SK-N-SH treated with all-trans-retinoic acid at 6 μM for 48 hours (cell line): ENCODE measurements at regions not wholly inside any gene's neighbourhood (a gene's known extent, or its start where the extent isn't known, plus 50 kb on each side); places are given as distances from the start of the nearest gene placed in this dataset.

ENCODE experiments used
- ATAC-seq: fragments of 200-7000 bp; cut with Tn5 transposase; 3 replicates; pipeline ENCODE4 v1.9.1; 2020; ENCODE audit warnings: mild to moderate bottlenecking, moderate library complexity
- ARNTL ChIP-seq: fragments of 450-650 bp; formaldehyde crosslinking; IDR thresholded peaks from 2 replicates; pipeline ENCODE4 v1.5.0; 2020; ENCODE audit warnings: low read depth, mild to moderate bottlenecking, moderate library complexity, borderline replicate concordance
- BACH2 ChIP-seq: fragments of 250-450 bp; sonication (Bioruptor Pico); IDR thresholded peaks from 2 replicates; pipeline ENCODE4 v1.9.0; 2021; ENCODE audit warnings: mild to moderate bottlenecking, borderline replicate concordance
- CSDC2 ChIP-seq: fragments of 250-450 bp; sonication (Bioruptor Pico); IDR thresholded peaks from 2 replicates; pipeline ENCODE4 v1.5.0; 2020; ENCODE audit warnings: mild to moderate bottlenecking, moderate library complexity
- ESRRG ChIP-seq: fragments of 250-450 bp; sonication (Bioruptor Pico); IDR thresholded peaks from 2 replicates; pipeline ENCODE4 v1.6.1; 2021; ENCODE audit warnings: mild to moderate bottlenecking
- GLIS3 ChIP-seq: fragments of 250-450 bp; sonication (Bioruptor Pico); IDR thresholded peaks from 2 replicates; pipeline ENCODE4 v1.5.0; 2020; ENCODE audit warnings: mild to moderate bottlenecking, moderate library complexity
- ISL1 ChIP-seq: fragments of 250-450 bp; sonication (Bioruptor Pico); IDR thresholded peaks from 2 replicates; pipeline ENCODE4 v2.1.2; 2022; ENCODE audit warnings: mild to moderate bottlenecking, moderate library complexity
- OSR1 ChIP-seq: fragments of 250-450 bp; sonication (Bioruptor Pico); IDR thresholded peaks from 2 replicates; pipeline ENCODE4 v1.8.0; 2022; ENCODE audit warnings: moderate library complexity, mild to moderate bottlenecking, inconsistent platforms
- POU6F1 ChIP-seq: fragments of 250-450 bp; sonication (Bioruptor Pico); IDR thresholded peaks from 2 replicates; pipeline ENCODE4 v1.8.0; 2021; ENCODE audit warnings: low read depth, mild to moderate bottlenecking, moderate library complexity, borderline replicate concordance
- PPARA ChIP-seq: fragments of 250-450 bp; sonication (Bioruptor Pico); IDR thresholded peaks from 2 replicates; pipeline ENCODE4 v1.5.0; 2020; ENCODE audit warnings: mild to moderate bottlenecking, borderline replicate concordance
- RARB ChIP-seq: fragments of 250-450 bp; sonication (Bioruptor Pico); IDR thresholded peaks from 2 replicates; pipeline ENCODE4 v1.8.0; 2021; ENCODE audit warnings: mild to moderate bottlenecking, moderate library complexity
- SNAI2 ChIP-seq: fragments of 250-450 bp; sonication (Bioruptor Pico); IDR thresholded peaks from 2 replicates; pipeline ENCODE4 v1.5.0; 2020; ENCODE audit warnings: mild to moderate bottlenecking, moderate library complexity
- TCF4 ChIP-seq: fragments of 250-450 bp; sonication (Bioruptor Pico); IDR thresholded peaks from 2 replicates; pipeline ENCODE4 v1.8.0; 2021; ENCODE audit warnings: mild to moderate bottlenecking, moderate library complexity, borderline replicate concordance
- TOX ChIP-seq: fragments of 250-450 bp; sonication (Bioruptor Pico); IDR thresholded peaks from 2 replicates; pipeline ENCODE4 v1.8.0; 2021; ENCODE audit warnings: mild to moderate bottlenecking, moderate library complexity, borderline replicate concordance
- TSHZ2 ChIP-seq: fragments of 250-450 bp; sonication (Bioruptor Pico); IDR thresholded peaks from 2 replicates; pipeline ENCODE4 v1.5.0; 2020; ENCODE audit warnings: mild to moderate bottlenecking, moderate library complexity
- ZC3H10 ChIP-seq: fragments of 250-450 bp; sonication (Bioruptor Pico); IDR thresholded peaks from 2 replicates; pipeline ENCODE4 v1.5.1; 2021; ENCODE audit warnings: mild to moderate bottlenecking, moderate library complexity
- ZFP3 ChIP-seq: fragments of 250-450 bp; sonication (Bioruptor Pico); IDR thresholded peaks from 2 replicates; pipeline ENCODE4 v1.5.0; 2020; ENCODE audit warnings: mild to moderate bottlenecking, moderate library complexity
- ZFP30 ChIP-seq: fragments of 450-650 bp; formaldehyde crosslinking; IDR thresholded peaks from 2 replicates; pipeline ENCODE4 v1.5.0; 2022; ENCODE audit warnings: mild to moderate bottlenecking, moderate library complexity
- ZNF565 ChIP-seq: fragments of 450-650 bp; formaldehyde crosslinking; conservative IDR thresholded peaks from 2 replicates; pipeline ENCODE4 v1.5.0; 2020; ENCODE audit warnings: low read depth, mild to moderate bottlenecking, moderate library complexity
- ZNF70 ChIP-seq: fragments of 450-650 bp; formaldehyde crosslinking; IDR thresholded peaks from 2 replicates; pipeline ENCODE4 v1.5.0; 2020; ENCODE audit warnings: mild to moderate bottlenecking, moderate library complexity
- ZNF8 ChIP-seq: fragments of 450-650 bp; formaldehyde crosslinking; IDR thresholded peaks from 2 replicates; pipeline ENCODE4 v1.5.0; 2020; ENCODE audit warnings: mild to moderate bottlenecking, moderate library complexity
- TF ChIP-seq, protein P1 (sequence below): fragments of 250-450 bp; sonication (Bioruptor Pico); IDR thresholded peaks from 2 replicates; pipeline ENCODE4 v1.8.0; 2020; ENCODE audit warnings: mild to moderate bottlenecking, moderate library complexity, borderline replicate concordance
- TF ChIP-seq, protein P2 (sequence below): fragments of 250-450 bp; sonication (Bioruptor Pico); IDR thresholded peaks from 2 replicates; pipeline ENCODE4 v1.5.1; 2020; ENCODE audit warnings: low read depth, mild to moderate bottlenecking, moderate library complexity

DNA sequence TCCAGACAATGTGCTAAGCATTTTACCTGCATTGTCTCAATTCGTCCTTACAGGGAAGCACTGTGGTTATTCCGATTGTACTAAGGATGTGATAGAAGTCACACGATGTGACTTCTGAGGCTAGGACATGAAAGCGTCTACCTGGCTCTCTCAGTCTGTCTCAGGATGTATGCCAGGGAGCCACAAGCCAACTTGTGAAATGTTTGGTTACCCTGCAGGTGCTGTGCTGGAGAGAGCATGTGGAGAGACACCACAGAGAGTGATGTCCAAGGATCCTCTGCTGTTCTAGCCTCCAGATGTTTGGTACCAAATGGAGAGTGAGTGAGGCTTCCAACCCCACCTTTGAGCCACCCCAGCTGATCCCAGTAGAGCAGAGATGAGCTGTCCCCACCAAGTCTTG lies 120.1 kb upstream of the IL12B start:
- TF ChIP-seq SNAI2 (CRISPR knock-in tag) (no peak), ZFP30 (CRISPR knock-in tag) (no peak), TSHZ2 (CRISPR knock-in tag) (no peak), ZNF565 (CRISPR knock-in tag) (no peak), ZNF70 (no peak), OSR1 (CRISPR knock-in tag) (no peak)
- no peak for ATAC-seq

DNA sequence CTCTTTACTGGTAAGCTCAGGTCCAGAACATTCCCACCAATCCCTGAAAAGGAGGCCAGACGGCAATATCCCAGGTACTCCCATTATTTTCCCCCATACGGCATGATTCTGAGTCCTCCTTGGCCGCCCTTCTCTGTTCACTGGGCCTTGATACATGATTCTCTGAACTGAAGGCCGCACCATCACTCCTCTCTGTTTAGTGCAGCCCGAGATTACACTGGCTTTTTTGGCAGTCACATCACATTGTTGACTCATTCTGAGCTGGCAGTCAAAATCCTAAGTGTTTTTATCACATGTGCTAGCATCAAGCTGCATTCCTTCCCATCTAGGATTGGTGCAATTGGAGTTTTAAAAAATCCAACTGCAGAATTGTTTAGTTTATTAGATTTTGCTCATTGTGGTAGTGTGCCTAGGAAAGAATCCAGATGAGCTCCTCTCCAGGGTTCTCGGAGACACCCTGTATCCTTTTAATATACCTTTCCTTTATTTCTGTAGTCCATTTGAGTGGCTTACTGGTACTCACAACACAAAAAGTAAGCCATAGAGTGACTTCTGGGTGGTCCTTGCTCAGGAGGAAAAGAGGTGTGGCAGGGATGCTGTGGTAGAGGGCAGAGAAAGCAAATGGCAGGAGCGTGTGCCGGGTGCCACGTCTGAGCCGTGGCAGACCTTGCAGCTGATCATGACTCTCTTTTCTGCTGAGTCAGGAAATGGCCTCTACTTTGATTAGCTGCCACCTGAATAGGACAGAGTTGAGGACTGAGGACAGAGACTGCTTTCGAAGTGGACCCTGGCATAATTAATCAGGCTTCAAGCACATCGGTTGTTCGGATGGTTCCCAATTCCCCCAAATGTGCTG lies 121.1 kb upstream of the IL12B start:
- ATAC-seq: peak; percentile 96
- TF ChIP-seq ISL1 (CRISPR knock-in tag) (peak; percentile 61; the same call in 1 of the 2 replicates), OSR1 (CRISPR knock-in tag) (no peak)
- TF ChIP-seq, all 23 proteins: peak for 1

GRCh38 chr5:159452480-159453167 lies 122.3 kb upstream of the IL12B start:
- TF ChIP-seq ZNF70 (no peak), ZNF8 (no peak), GLIS3 (CRISPR knock-in tag) (no peak), TCF4 (CRISPR knock-in tag) (no peak), CSDC2 (CRISPR knock-in tag) (no peak), ESRRG (CRISPR knock-in tag) (no peak), ARNTL (no peak), POU6F1 (no peak), ISL1 (CRISPR knock-in tag) (no peak), OSR1 (CRISPR knock-in tag) (no peak), SNAI2 (CRISPR knock-in tag) (no peak), PPARA (CRISPR knock-in tag) (no peak), RARB (CRISPR knock-in tag) (no peak), ZNF565 (CRISPR knock-in tag) (no peak)
- TF ChIP-seq, protein P1, sequence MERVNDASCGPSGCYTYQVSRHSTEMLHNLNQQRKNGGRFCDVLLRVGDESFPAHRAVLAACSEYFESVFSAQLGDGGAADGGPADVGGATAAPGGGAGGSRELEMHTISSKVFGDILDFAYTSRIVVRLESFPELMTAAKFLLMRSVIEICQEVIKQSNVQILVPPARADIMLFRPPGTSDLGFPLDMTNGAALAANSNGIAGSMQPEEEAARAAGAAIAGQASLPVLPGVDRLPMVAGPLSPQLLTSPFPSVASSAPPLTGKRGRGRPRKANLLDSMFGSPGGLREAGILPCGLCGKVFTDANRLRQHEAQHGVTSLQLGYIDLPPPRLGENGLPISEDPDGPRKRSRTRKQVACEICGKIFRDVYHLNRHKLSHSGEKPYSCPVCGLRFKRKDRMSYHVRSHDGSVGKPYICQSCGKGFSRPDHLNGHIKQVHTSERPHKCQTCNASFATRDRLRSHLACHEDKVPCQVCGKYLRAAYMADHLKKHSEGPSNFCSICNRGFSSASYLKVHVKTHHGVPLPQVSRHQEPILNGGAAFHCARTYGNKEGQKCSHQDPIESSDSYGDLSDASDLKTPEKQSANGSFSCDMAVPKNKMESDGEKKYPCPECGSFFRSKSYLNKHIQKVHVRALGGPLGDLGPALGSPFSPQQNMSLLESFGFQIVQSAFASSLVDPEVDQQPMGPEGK (CRISPR knock-in tag): no peak
- TF ChIP-seq, protein P2, sequence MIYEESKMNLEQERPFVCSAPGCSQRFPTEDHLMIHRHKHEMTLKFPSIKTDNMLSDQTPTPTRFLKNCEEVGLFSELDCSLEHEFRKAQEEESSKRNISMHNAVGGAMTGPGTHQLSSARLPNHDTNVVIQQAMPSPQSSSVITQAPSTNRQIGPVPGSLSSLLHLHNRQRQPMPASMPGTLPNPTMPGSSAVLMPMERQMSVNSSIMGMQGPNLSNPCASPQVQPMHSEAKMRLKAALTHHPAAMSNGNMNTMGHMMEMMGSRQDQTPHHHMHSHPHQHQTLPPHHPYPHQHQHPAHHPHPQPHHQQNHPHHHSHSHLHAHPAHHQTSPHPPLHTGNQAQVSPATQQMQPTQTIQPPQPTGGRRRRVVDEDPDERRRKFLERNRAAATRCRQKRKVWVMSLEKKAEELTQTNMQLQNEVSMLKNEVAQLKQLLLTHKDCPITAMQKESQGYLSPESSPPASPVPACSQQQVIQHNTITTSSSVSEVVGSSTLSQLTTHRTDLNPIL (CRISPR knock-in tag): no peak
- no peak for ATAC-seq

DNA sequence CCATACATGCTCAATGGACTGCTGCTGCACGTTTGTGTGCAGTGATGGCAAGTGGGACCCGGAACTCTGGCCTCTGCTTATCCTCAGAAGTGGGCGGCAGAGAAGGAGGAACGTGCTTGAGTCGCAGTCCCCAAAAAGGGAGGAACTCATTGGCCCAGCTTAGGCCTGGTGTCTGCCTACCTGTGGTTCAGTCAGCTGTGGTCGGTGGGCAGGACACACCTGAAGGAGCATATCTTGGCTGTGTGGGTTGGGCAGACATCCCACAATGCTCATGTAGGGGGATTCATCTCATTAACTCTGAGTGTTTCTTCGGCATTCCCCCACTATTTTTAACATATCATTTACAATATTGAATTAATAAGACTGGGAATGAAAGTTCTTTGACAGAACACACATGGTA lies 122.9 kb upstream of the IL12B start:
- no peak for ATAC-seq
- no peak for TF ChIP-seq ZNF565 (CRISPR knock-in tag)
- no peak for TF ChIP-seq BACH2 (CRISPR knock-in tag)
- TF ChIP-seq, protein P2 (CRISPR knock-in tag): no peak
- TF ChIP-seq TCF4 (CRISPR knock-in tag): no peak
- no peak for TF ChIP-seq ZNF70
- TF ChIP-seq TSHZ2 (CRISPR knock-in tag): no peak
- TF ChIP-seq TOX (CRISPR knock-in tag): no peak
- TF ChIP-seq ZFP3 (CRISPR knock-in tag): no peak
- TF ChIP-seq ISL1 (CRISPR knock-in tag): no peak
- no peak for TF ChIP-seq GLIS3 (CRISPR knock-in tag)
- no peak for TF ChIP-seq ZNF8
- no peak for TF ChIP-seq ZC3H10 (CRISPR knock-in tag)
- TF ChIP-seq ZFP30 (CRISPR knock-in tag): no peak
- TF ChIP-seq SNAI2 (CRISPR knock-in tag): no peak
